ENCODE measurements at regions not wholly inside any gene's neighbourhood (a gene's known extent, or its start where the extent isn't known, plus 50 kb on each side); places are given as distances from the start of the nearest gene placed in this dataset.

DNA sequence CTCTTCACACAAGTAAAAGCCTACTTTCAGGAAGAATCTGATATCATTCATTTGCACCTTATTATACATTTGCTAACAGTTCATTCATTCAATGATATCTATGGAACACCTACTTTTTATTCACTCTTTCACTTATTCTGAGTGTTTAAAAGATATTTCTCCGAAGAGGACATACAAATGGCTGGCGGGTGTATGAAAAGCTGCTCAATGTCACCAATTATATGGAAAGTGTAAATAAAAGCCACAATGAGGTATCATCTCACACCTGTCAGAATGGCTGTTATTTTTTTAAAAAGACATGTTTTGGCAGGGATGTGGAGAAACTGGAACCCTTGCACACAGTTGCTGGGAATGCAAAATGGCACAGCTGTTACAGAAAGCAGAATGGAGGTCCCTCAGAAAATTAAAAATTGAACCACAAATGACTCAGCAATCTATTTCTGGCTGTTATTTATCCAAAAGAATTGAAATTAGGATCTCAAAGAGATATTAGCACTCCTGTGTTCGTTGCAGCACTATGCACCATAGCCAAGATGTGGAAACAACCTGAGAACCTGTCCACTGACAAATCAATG is 127.6 kb upstream of the IRS2 start:
- H3K27me3 Mint-ChIP-seq (ENCODE audit: low read depth, poor library complexity) = peaks cover 16% of the 10 kb centered on the region
- no peaks in the 10 kb centered on the region for H3K36me3 Mint-ChIP-seq (ENCODE audit: low read depth)
- DNase-seq = no peak
- no peak overlapping the region for H3K4me3 Mint-ChIP-seq
- H3K27ac Mint-ChIP-seq = no peak overlapping the region
- no peaks in the 10 kb centered on the region for H3K4me1 Mint-ChIP-seq
- H3K9me3 Mint-ChIP-seq = no peaks in the 10 kb centered on the region
- TF ChIP-seq, protein P1, sequence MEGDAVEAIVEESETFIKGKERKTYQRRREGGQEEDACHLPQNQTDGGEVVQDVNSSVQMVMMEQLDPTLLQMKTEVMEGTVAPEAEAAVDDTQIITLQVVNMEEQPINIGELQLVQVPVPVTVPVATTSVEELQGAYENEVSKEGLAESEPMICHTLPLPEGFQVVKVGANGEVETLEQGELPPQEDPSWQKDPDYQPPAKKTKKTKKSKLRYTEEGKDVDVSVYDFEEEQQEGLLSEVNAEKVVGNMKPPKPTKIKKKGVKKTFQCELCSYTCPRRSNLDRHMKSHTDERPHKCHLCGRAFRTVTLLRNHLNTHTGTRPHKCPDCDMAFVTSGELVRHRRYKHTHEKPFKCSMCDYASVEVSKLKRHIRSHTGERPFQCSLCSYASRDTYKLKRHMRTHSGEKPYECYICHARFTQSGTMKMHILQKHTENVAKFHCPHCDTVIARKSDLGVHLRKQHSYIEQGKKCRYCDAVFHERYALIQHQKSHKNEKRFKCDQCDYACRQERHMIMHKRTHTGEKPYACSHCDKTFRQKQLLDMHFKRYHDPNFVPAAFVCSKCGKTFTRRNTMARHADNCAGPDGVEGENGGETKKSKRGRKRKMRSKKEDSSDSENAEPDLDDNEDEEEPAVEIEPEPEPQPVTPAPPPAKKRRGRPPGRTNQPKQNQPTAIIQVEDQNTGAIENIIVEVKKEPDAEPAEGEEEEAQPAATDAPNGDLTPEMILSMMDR (IDR thresholded peaks at IDR 0.05) = no peak

DNA sequence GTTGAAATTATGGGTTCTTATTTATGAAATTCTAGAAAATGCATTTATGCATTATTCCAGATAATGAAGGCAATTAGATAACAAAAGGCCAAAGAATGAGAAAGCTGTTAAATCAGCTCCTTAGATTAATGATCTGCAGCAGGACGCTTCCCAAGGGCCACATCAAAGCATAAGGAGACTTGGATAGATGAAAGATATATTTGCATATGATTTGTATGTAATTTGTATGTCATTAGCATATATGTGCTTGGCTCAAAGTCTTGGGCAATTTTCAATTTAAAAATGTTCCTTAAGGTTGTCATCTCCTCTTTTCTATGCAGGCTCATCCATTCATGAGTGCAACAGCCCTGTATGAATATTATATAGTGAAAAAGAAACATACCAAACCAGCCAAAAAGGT is 126.8 kb upstream of the IRS2 start:
- no peak for DNase-seq
- Mint-ChIP-seq H3K4me3 (no peak overlapping the region), H3K27ac (no peak overlapping the region), H3K36me3 (ENCODE audit: low read depth) (no peaks in the 10 kb centered on the region), H3K9me3 (peaks cover 2% of the 10 kb centered on the region), H3K4me1 (no peaks in the 10 kb centered on the region), H3K27me3 (ENCODE audit: low read depth, poor library complexity) (peaks cover 16% of the 10 kb centered on the region)
- TF ChIP-seq, protein P1 (IDR thresholded peaks at IDR 0.05) = no peak

DNA sequence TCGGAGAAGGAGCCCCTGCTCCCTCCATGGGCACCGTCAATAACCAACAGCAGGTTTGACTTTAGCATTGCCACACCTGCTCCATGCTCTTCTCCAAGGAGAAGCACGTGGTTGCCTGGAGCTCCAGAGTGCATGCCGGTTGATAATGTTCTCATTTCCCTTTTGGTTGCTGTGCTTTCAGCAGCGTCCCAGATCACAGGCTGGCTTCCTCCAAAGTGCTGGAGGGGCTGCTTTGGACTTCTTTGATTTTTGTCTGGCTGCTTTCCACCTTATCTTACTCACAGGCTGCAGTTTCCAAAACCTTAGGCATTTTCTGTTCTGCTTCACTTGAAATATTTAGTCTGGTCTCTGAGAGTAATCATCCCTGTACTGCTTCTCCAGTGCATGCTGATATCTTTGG is 123.8 kb upstream of the IRS2 start:
- Mint-ChIP-seq H3K9me3 (peaks cover 5% of the 10 kb centered on the region), H3K36me3 (ENCODE audit: low read depth) (no peaks in the 10 kb centered on the region), H3K27me3 (ENCODE audit: low read depth, poor library complexity) (peaks cover 12% of the 10 kb centered on the region)

DNA sequence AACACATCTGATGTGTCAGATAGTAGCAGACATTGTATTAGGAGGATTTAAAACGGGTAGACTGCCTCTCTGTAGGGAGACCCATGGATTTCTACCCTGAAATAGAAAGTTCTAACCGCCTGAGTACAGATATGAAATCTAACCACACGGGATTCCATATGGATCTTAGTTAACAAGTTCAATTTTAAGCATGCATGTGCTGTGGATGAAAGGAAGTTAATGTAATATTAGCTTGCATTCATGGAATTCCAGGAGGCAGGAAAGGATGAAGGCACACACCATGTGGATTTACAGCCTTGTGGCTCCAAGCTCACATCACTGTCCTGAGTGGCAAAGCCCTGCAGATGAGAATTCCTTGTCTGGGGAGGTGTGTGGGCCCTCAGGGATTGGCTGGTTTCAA is 120.6 kb upstream of the IRS2 start:
- Mint-ChIP-seq H3K27me3 (ENCODE audit: low read depth, poor library complexity) (peaks cover 9% of the 10 kb centered on the region), H3K4me1 (no peaks in the 10 kb centered on the region), H3K9me3 (peaks cover 9% of the 10 kb centered on the region), H3K36me3 (ENCODE audit: low read depth) (no peaks in the 10 kb centered on the region), H3K4me3 (no peak overlapping the region), H3K27ac (no peak overlapping the region)
- DNase-seq = no peak
- TF ChIP-seq, protein P1 (IDR thresholded peaks at IDR 0.05) = no peak

More for the DNA sequence above, 123.8 kb upstream of the IRS2 start:
- Mint-ChIP-seq H3K27ac (no peak overlapping the region), H3K4me3 (no peak overlapping the region), H3K4me1 (no peaks in the 10 kb centered on the region)
- no peak for DNase-seq
- TF ChIP-seq, protein P1 (IDR thresholded peaks at IDR 0.05) = no peak

DNA sequence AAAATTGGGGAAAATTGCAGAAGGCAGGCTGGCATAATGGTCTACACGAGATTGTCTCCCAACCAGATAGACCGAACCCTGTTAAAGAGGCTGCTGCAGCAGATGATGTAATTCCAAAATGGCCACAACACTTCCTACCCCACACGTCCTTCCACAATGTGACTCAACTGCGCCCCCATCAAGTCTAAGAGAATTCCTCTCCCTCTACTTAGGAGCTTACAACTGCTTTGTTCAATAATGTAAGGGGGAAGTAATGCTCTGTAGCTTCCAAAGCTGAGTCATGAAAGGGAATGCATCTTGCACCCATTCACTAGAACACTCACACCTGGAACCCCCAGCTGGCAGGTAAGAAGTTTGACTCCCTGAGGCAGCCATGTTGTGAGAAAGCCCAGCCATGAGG is 117.8 kb upstream of the IRS2 start:
- peaks cover 16% of the 10 kb centered on the region for H3K4me1 Mint-ChIP-seq
- H3K36me3 Mint-ChIP-seq (ENCODE audit: low read depth) = no peaks in the 10 kb centered on the region
- peaks cover 14% of the 10 kb centered on the region for H3K9me3 Mint-ChIP-seq
- H3K27me3 Mint-ChIP-seq (ENCODE audit: low read depth, poor library complexity) = peaks cover 10% of the 10 kb centered on the region
- DNase-seq = no peak
- H3K4me3 Mint-ChIP-seq = no peak overlapping the region
- no peak overlapping the region for H3K27ac Mint-ChIP-seq
- TF ChIP-seq, protein P1 (IDR thresholded peaks at IDR 0.05) = no peak

DNA sequence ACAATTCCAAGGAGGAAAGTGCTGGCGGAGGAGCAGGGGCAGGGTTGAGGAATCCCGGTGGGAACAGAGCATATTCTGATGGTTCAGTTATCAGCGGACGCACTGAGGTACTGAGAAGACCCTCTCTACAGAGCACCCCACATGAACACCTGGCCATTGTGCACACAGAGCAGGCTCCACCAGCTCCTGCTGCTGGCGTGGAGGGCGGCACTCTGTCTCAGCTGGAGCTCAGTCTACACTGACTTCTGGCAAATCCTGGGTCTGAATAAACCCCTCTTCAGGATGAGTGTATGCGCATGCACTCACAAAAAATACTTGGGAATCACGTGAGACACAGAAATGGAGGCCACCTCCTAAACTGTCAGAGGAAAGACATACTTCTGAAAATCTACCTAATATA is 114.4 kb upstream of the IRS2 start:
- Mint-ChIP-seq H3K4me1 (peaks cover 16% of the 10 kb centered on the region), H3K27me3 (ENCODE audit: low read depth, poor library complexity) (peaks cover 16% of the 10 kb centered on the region), H3K27ac (no peak overlapping the region), H3K4me3 (peak overlapping the region; percentile 73), H3K9me3 (peaks cover 9% of the 10 kb centered on the region), H3K36me3 (ENCODE audit: low read depth) (no peaks in the 10 kb centered on the region)
- no peak for DNase-seq
- TF ChIP-seq, protein P1 (IDR thresholded peaks at IDR 0.05) = no peak

Measured in nephron progenitor cell (in vitro differentiated cells).